HG03108 (cell line): ENCODE measurements at regions not wholly inside any gene's neighbourhood (a gene's known extent, or its start where the extent isn't known, plus 50 kb on each side); places are given as distances from the start of the nearest gene placed in this dataset.
"Not testable (repeated sequence)": the region's sequence is repeated elsewhere in the genome, so short reads cannot be mapped to it uniquely, and the experiment has no call there.

Experiments used
- ATAC-seq: cut with Tn5 transposase; IDR thresholded peaks from one replicate; pipeline ENCODE4 v1.9.1; 2021; ENCODE audit warnings: moderate library complexity; ENCODE audit not compliant: unreplicated experiment

DNA sequence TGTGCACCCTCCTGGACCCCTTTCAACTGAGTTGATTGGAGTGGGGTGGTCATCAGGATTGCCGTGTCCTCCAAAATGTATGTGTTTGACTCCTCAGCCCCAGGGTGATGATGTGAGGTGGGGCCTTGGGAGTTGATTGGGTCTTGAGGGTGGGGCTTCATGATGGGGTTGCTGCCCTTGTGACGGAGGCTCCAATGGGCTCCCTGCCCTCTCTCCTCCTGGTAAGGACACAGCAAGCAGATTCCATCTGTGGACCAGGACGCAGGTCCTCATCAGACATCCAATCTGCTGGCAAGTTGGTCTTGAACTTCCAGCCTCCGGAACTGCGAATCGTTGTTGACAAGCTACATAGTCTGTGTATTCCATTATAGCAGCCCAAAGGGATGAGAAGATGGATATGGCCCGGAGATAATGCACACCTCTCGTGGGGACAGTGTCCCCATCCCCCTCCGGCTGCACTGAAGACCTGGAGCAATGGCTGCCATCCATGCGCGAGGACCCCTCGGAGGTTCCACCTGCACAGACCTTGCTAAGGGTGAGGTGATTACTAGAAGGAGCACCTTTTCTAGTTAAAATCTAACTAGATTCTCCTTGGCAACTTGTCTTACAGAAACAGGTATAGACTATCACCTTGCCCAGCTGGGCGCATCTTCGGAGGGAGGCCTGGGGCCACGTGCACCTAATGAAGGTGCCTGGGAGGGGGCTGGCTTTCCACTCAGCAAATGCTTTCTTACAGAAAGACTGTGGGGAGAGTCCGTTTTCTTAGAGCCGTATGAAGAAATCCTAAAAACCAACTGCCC lies 75.7 kb upstream of the IRX4 start:
- ATAC-seq: no peak

DNA sequence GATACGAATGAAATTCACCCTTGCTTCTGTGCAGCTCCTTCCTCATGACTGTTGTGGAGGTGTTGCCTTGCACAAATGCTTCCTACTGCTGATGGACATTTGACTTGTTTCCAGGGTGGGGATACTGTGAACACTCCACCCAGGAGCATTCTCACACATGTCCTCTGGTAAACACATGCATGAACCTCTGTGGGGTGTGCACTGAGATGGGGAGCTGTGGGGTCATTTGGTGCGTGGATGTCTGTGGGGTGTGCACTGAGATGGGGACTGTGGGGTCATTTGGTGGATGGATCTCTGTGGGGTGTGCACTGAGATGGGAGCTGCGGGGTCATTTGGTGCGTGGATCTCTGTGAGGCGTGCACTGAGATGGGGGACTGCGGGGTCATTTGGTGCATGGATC lies 72.9 kb upstream of the IRX4 start:
- ATAC-seq: no peak

DNA sequence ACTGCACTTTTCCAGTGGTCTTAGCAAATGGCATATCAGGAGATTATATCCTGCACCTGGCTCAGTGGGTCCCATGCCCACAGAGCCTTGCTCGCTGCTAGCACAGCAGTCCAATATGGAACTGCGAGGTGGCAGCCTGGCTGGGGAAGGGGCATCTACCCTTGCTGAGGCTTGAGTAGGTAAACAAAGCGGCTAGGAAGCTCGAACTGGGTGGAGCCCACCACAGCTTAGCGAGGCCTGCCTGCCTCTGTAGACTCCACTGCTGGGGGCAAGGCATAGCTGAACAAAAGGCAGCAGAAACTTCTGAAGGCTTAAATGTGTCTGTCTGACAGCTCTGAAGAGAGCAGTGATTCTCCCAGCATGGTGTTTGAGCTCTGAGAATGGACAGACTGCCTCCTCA lies 71.0 kb upstream of the IRX4 start:
- ATAC-seq: not testable (repeated sequence)

DNA sequence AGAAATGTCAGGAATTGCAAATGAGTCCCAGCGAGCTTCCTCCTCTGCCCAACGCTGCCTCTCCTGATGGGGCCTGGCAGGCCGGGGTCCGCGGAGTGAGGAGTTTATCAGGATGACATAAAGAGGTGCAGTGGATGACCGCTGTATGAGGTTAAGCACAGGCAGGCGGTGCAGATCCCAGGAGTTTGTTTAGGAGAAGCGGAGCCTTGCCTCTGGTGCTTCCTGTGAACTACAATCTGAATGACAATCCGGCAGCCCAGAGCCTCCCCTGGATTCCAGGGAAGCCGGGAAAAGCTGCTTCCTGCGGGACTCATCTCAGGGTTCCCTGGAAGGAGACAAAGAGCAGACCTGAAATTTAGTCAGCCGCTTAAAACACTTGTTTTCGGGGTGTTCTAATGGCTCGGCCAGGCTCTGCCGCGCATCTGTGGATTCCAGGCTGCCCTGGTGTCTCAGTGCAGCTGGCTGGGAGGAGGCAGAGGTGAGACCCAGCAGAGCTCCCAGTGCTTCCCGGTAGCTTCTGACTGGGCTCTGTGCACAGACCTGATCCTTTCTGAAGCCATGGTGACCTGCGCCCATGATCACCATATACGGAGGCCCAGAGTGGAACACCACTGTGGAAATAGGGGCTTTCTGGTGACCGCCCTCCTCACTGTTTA lies 69.8 kb upstream of the IRX4 start:
- no peak for ATAC-seq

DNA sequence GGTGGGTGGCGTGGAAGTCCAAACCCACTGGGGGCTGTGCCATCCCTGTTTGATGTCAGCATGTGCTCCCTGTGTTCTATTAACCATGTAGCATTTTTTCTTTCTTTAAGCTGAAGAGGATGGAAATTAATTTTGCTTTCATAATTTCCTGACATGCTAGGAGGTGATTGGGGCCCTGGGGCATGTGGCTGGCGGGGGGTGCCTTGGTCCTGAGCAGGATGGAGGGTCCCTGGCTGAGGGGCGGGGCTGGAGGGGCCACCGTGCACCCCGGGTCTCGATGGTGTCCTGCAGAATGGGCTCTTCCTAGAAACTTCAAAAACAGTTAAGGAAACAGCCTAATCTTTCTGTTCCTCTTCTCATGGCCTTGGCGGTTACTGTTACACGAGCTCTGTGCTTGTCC lies 69.3 kb upstream of the IRX4 start:
- no peak for ATAC-seq

DNA sequence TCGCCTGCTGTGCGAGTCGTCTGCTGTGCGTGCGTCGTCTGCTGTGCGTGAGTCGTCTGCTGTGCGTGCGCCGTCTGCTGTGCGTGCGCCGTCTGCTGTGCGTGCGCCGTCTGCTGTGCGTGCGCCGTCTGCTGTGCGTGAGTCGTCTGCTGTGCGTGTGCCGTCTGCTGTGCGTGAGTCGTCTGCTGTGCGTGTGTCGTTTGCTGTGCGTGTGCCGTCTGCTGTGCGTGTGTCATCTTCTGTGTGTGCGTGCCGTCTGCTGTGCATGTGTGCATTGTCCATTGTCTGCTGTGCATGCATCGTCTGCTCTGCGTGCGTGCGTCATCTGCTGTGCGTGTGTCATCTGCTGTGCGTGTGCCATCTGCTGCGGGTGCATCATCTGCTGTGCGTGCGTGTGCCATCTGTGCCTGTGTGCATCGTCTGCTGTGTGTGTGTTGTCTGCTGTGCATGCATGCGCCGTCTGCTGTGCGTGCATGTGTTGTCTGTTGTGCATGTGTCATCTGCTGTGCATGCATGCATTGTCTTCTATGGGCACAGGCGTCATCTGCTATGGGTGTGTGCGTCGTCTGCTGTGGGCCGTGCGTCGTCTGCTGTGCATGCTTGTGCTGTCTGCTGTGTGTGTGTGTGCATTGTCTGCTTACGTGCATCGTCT lies 68.6 kb upstream of the IRX4 start:
- ATAC-seq: no peak

DNA sequence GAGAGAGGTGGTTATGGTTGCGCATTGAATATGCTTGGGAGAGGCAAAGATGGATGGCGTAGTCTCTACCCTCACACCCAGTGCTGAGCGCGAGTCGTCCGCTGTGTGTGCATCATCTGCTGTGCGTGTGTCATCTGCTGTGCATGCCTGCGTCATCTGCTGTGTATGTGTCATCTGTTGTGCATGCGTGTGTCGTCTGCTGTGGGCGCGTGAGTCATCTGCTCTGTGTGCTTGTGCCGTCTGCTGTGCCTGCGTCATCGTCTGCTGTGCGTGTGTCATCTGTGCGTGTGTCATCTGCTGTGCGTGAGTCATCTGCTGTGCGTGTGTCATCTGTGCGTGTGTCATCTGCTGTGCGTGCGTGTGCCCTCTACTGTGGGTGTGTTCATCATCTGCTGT lies 68.0 kb upstream of the IRX4 start:
- ATAC-seq: no peak

DNA sequence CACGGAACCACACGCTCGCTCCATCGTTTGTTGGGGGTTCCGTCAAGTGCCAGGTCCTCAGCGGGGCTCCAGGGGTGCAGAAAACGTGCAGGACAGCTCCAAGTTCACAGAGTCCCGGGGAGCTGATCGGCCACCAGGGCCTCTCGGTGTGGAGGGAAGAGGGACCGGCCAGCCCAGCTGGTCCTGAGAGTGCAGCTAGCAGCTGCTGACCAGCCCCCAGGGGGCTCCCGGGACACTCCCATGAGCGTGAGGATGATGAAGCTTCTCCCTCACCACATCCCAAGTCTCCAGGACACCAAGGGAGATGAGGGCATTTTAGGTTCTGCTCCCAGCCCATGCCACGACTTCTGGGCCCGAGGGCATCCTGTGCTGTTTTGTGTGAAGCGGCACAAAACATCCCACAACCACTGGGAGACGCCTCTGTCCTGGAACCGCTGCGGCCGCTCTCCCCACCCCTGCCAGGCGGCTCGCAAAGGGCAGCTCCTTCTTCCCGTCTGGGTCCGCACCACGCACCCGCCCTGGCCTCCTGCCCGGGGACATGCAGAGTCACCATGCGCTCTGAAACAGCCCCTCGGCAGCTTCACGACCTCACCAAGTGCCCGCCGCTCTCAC lies 67.5 kb upstream of the IRX4 start:
- ATAC-seq: no peak

DNA sequence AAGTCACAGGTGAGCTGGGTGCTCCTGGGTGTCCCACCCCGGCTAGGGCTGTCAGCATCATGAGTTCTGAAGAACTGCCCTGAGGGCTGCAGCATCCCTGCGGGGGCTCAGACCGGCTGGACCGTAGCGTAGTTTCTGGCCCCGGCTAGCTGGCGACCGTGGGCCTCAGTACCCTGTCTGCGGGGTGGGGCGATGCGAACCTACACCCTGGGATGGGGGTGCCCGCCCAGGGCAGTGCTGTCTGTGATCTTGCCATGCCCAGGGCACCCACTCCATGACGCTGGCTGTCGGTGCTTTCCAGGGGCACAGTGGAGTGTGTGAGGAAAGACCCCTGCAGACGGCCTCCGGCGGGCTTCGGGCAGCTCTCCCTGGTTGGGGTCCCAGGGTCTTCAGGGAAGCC lies 66.5 kb upstream of the IRX4 start:
- no peak for ATAC-seq

DNA sequence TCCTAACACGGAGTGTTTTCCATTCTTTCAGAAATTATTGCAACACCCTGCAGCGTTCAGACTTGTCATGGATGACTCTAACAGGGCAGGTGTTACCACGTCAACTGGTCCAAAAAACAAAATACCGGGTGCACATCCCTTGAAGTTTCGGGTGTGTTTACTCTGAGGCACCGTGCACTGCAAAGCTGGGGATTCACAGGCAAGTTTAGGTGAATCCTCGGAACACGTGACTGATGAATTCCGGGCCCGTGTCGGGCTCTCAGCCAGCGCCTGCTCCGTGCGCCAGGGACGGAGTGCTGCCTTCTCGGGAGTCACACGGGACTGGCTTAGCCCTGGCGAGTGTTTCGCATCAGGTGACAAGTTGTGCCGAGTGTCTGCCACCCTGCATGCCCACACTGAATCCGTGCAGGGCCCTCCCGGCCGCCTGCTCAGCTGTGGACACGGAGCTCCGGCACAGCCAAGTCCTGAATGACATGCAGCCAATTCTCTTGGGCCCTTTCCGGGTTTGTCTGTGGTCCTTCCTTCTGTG lies 66.0 kb upstream of the IRX4 start:
- no peak for ATAC-seq

DNA sequence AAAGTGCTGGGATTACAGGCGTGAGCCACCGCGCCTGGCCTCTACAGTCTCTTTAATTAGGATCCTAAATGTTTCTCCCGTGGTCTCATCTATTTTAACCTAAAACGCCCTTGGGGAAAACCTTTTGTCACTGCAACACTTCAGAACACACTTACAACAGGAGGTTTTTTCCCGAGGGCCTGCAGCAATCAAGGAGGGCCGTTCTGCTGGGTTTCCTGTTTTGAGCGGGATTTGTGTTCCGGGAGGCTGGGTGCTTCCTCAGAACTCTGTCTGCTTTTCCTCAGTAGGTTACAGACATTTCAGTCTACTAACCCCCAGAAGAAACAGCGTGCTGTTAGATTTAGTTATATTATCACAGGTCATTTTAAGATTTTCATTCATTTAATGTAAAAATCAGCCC lies 65.4 kb upstream of the IRX4 start:
- no peak for ATAC-seq

DNA sequence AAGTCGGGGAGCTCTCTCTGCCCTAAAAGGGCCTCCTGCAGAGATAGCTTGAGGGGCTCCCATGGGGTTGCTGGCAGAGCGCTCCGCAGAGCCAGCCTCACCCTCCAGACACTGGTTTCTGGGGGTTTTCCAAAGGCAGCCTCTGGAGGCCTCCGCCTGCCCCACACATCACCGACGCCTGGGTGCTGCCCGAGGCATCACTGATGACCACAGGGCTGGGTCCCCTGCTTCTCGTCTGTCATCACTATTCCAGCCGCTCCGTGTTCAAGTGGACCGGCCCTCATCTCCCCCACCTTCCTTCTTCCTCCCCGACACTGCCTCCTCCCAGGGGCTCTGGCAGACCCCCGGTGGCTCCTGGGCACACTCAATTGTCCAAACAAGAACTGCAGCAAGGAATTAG lies 64.1 kb upstream of the IRX4 start:
- ATAC-seq: no peak

DNA sequence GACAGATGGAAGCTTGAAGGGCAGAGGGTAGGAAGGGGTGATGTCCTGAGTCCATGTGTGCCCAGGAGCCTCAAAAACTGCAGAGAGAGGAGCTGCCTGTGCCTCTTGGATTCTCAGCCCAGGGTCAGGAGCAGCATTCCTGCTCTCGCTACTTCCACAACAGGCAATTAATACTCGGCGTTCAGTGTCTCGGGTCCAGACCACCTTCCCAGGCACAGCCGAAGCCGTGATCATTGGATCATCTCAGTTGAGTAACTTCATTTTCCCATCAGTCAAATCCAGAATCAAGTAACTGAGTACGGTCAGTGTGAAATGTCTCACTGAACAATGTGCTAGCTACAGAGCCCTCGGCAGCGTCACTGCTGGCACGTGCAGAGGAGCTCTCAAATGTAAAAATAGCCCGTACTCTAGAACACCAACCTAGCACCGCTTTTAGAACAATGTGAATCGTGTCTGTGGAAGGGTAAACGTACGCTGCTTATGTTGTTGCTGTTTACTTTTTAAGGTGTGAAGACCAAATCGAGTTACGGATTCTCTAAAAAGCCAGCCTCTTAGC lies 63.5 kb upstream of the IRX4 start:
- ATAC-seq: no peak

DNA sequence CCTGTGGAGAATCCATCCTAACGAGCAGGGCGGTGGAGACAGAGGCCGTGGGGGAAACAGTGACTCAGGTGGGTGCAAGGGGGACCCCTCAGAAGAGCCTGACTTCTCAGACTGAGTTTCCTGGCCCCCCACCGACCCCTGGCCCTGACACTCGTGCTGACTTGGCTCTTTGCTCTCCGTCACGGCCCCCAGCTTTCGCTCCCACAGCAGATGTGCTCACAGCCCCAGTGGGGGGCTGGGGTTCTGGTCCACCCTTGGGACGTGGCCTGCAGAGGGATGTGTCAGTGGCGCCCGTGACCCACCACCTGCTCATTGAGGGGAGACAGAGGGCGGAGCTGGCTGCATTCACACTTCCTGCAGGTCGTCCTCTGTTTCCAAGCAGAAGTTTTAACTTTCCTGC lies 62.9 kb upstream of the IRX4 start:
- no peak for ATAC-seq

DNA sequence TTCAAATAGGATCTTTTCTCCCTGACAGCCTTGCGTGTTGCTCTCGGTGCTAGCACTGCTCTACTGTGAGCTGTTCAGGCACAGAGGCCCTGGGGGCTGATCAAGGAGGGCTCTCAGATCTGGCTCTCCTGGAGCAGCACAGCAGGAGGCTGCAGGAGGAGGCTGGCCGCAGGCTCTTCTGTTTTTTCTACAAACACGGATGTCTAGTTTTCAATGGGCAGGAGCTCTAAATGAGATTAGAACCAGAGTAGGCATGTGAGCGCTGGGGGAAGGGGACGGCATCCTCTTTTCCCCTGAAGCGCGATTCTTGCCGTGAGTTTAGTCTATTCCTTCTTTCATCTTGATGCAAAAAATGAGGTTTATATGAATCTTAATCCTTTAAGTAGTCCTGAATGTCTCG lies 61.7 kb upstream of the IRX4 start:
- no peak for ATAC-seq

DNA sequence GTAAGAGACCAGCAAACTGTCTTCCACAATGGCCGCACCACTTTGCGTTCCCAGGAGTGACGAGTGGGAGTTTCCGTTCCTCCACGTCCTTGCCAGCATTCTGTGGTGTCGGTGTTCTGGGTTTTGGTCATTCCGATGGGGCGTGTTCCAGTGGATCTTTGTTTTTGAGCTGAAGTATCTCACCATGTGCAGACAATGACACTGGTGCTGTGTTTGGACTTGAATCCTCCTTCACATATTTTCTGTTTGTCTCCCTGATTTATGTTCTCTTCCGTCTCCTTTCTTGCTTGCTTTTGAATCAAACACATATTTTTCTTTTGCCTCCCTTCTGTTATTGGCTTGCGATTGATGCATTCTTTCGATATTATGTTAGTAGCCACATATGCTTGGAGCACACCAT lies 60.8 kb upstream of the IRX4 start:
- no peak for ATAC-seq

DNA sequence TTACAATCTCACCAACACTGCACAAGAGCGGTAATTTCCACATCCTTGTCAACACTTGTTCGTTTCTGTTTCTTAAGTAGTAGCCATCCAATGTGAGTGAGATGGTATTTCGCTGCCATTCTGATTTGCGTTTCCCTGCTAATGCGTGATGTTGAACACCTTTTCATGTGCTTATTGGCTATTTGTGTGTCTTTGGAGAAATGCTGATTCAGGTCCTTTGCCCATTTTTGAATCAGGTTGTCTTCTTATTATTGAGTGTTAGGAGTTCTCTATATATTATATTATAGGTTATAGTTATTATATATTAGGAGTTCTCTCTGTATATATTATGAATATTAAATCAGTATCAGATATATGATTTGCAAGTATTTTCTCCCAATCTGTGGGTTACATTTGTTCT lies 59.9 kb upstream of the IRX4 start:
- no peak for ATAC-seq

DNA sequence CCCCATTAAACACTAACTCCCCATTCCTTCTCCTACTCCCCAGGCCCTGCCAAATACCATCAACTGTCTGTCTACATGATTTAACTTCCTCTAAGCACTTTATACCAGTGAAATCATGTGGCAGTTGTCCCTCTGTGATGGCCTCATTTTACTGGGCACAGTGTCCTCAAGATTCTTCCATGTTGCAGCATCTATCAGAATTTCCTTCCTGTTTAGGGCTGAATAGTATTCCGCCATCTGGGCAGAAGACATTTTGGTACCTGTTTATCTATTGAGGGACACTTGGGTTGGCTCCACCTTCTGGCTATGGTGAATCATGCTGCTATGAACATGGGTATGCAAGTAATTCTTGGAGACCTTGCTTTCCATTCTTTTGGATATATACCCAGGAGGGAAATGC lies 59.4 kb upstream of the IRX4 start:
- ATAC-seq: no peak

DNA sequence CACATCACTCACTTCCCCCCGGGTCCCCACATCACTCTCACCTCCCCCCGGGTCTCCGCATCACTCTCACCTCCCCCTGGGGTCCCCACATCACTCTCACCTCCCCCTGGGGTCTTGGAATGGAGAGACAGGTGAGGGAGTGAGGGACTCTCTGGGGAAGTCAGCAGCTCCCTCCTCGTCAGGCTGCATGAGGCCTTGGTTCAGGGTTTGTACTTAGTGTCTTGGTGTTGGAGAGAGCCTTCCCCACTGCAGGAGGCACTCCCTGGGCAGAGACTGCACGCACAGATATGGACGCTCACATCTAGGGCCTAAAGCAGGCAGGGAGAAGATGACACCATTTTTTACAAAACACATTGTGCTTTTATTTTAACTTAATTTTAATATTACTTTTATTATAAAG lies 56.5 kb upstream of the IRX4 start:
- no peak for ATAC-seq

DNA sequence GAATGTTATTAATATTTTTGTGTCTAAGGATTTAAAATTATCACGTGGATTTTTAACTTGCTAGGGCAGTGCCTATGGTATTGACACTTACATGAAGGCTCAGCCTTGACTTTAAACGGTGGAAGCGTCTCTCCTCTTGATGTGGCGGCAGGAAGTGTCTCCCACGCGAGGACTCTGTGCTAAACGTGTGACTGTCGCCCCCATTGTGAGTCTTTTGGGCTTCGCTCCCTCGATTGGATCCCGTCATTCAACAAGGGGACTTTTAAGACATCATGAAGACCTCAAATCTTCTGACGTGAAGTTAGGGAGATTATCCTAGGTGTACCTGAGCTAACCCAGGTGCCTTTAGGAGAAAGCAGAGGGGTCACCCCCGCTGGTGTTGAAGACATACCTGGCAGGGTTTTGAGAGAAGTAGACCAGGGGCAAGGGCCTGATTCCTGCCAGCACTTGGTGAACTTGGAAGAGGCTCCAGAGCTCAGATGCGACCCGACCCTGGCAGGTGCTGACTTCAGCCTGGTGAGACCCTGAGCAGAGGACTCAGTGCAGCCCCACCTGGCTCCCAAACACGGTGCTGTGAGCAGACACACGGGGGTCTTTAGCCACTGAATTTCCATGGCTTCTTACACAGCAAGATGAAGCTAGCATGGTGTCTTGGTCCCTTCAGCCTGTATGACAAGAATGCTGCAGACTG lies 55.7 kb upstream of the IRX4 start:
- no peak for ATAC-seq

DNA sequence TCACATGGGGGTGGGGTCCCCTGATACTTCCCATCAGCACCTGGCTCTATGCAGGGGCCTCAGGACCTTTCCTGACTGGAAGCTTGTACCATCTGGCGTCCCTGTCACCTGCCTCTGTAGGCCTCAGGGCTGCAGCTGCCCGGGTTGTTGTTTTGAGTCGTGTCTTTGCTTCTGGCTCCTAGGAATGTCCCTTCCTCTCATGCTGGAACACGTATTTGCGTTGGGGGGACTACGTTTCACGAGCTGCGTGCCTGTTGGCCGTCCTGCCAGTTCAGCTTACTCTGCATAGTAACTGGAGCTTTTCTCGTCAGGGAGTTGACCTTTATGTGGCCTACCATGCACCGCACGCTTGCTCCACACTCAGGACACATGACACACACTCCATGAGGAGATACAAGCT lies 54.9 kb upstream of the IRX4 start:
- ATAC-seq: no peak
